ENCODE measurements at regions not wholly inside any gene's neighbourhood (a gene's known extent, or its start where the extent isn't known, plus 50 kb on each side); places are given as distances from the start of the nearest gene placed in this dataset.

- CTCF ChIA-PET, result no interaction called here
- DNase-seq (no peak), ATAC-seq (ENCODE audit: low read depth) (no peak)
- no peak overlapping the region for H3K4me3 Mint-ChIP-seq
- Histone ChIP-seq H3K4me1 (ENCODE audit: control insufficient read depth in 2 of 2, insufficient read depth in 2 of 2, low read length in 2 of 2) (no peaks in the 10 kb centered on the region), H3K4me3 (ENCODE audit: control extremely low read depth in 1 of 5, extremely low read depth in 1 of 5, insufficient read depth in 1 of 5, low read depth in 2 of 5, low read length in 4 of 5) (no peak overlapping the region), H3K27ac (ENCODE audit: low read length in 2 of 2) (no peak overlapping the region), H3K36me3 (replicated peaks in 1 of 2; ENCODE audit: control extremely low read depth in 1 of 2, control insufficient read depth in 1 of 2, extremely low read depth in 1 of 2, insufficient read depth in 2 of 2, low read length in 1 of 2) (no peaks in the 10 kb centered on the region), H3K9me3 (ENCODE audit: control extremely low read depth in 1 of 3, control insufficient read depth in 2 of 3, insufficient read depth in 1 of 3, low read length in 2 of 3) (peaks cover 0 to 10% (median 0%) of the 10 kb centered on the region in 3 donors), H3K9ac (ENCODE audit: low read length) (no peak overlapping the region), H3K27me3 (replicated peaks in 1 of 4; ENCODE audit: control extremely low read depth in 1 of 4, control insufficient read depth in 3 of 4, insufficient read depth in 4 of 4, low read length in 3 of 4) (no peaks in the 10 kb centered on the region), H4K20me1 (ENCODE audit: control insufficient read depth, insufficient read depth, low read length, poor library complexity, severe bottlenecking) (no peaks in the 10 kb centered on the region), H3K4me2 (replicated peaks; ENCODE audit: low read depth, low read length, poor library complexity, severe bottlenecking) (no peak overlapping the region), H2AFZ (ENCODE audit: insufficient read depth, low read depth, low read length, poor library complexity, severe bottlenecking) (no peak overlapping the region), H3K79me2 (ENCODE audit: control insufficient read depth, insufficient read depth, low read length) (no peaks in the 10 kb centered on the region)
- TF ChIP-seq CTCF (IDR thresholded peaks at IDR 0.05) (no peak), EZH2 (IDR thresholded peaks at IDR 0.05; ENCODE audit: borderline replicate concordance, insufficient read depth, low read depth, low read length, poor library complexity, severe bottlenecking) (no peak)
- 100% methylated on average over 3 of the region's 3 CpGs for WGBS (ENCODE audit: insufficient coverage)
- H3K27me3 Mint-ChIP-seq, result no peaks in the 10 kb centered on the region
- peaks cover 4% of the 10 kb centered on the region for H3K9me3 Mint-ChIP-seq (ENCODE audit: insufficient read depth)
- intact Hi-C loops (cut with micrococcal nuclease), result no loop called here
- no peak overlapping the region for H3K27ac Mint-ChIP-seq
- no peaks in the 10 kb centered on the region for H3K4me1 Mint-ChIP-seq
- POLR2A ChIA-PET, result no interaction called here
Observed at GRCh38 chr18:28652654-28653053, 475.7 kb upstream of the CDH2 start.

GRCh38 chr18:28651298-28651697 is 474.4 kb upstream of the CDH2 start:
- H2AFZ ChIP-seq (ENCODE audit: insufficient read depth, low read depth, low read length, poor library complexity, severe bottlenecking), result no peak overlapping the region
- CTCF ChIA-PET, result no interaction called here
- H3K9me3 Mint-ChIP-seq (ENCODE audit: insufficient read depth), result peaks cover 4% of the 10 kb centered on the region
- H3K27ac ChIP-seq (ENCODE audit: low read length in 2 of 2), result no peak overlapping the region
- no peak overlapping the region for H3K27ac Mint-ChIP-seq
- no peaks in the 10 kb centered on the region for H3K4me1 ChIP-seq (ENCODE audit: control insufficient read depth in 2 of 2, insufficient read depth in 2 of 2, low read length in 2 of 2)
- ATAC-seq (ENCODE audit: low read depth) (no peak), DNase-seq (no peak)
- intact Hi-C loops (cut with micrococcal nuclease), result no loop called here
- peaks cover 0 to 10% (median 0%) of the 10 kb centered on the region in 3 donors for H3K9me3 ChIP-seq (ENCODE audit: control extremely low read depth in 1 of 3, control insufficient read depth in 2 of 3, insufficient read depth in 1 of 3, low read length in 2 of 3)
- no peak overlapping the region for H3K4me3 Mint-ChIP-seq
- no peaks in the 10 kb centered on the region for H3K27me3 Mint-ChIP-seq
- no peaks in the 10 kb centered on the region for H3K79me2 ChIP-seq (ENCODE audit: control insufficient read depth, insufficient read depth, low read length)
- H3K4me2 ChIP-seq (replicated peaks; ENCODE audit: low read depth, low read length, poor library complexity, severe bottlenecking), result no peak overlapping the region
- no peaks in the 10 kb centered on the region for H3K4me1 Mint-ChIP-seq
- no peak overlapping the region for H3K4me3 ChIP-seq (ENCODE audit: control extremely low read depth in 1 of 5, extremely low read depth in 1 of 5, insufficient read depth in 1 of 5, low read depth in 2 of 5, low read length in 4 of 5)
- POLR2A ChIA-PET, result no interaction called here
- H3K9ac ChIP-seq (ENCODE audit: low read length), result no peak overlapping the region
- no peaks in the 10 kb centered on the region for H3K27me3 ChIP-seq (replicated peaks in 1 of 4; ENCODE audit: control extremely low read depth in 1 of 4, control insufficient read depth in 3 of 4, insufficient read depth in 4 of 4, low read length in 3 of 4)
- H4K20me1 ChIP-seq (ENCODE audit: control insufficient read depth, insufficient read depth, low read length, poor library complexity, severe bottlenecking), result no peaks in the 10 kb centered on the region
- H3K36me3 ChIP-seq (replicated peaks in 1 of 2; ENCODE audit: control extremely low read depth in 1 of 2, control insufficient read depth in 1 of 2, extremely low read depth in 1 of 2, insufficient read depth in 2 of 2, low read length in 1 of 2), result no peaks in the 10 kb centered on the region
- TF ChIP-seq EZH2 (IDR thresholded peaks at IDR 0.05; ENCODE audit: borderline replicate concordance, insufficient read depth, low read depth, low read length, poor library complexity, severe bottlenecking) (no peak), CTCF (IDR thresholded peaks at IDR 0.05) (no peak)
- WGBS (ENCODE audit: insufficient coverage), result 96% methylated on average over 7 of the region's 12 CpGs

All from B cell (primary cell).